GM18867 (cell line): ENCODE measurements at regions not wholly inside any gene's neighbourhood (a gene's known extent, or its start where the extent isn't known, plus 50 kb on each side); places are given as distances from the start of the nearest gene placed in this dataset.

ENCODE experiments used
- ATAC-seq: cut with Tn5 transposase; IDR thresholded peaks from one replicate; pipeline ENCODE4 v1.9.1; 2021; ENCODE audit warnings: mild to moderate bottlenecking, moderate library complexity; ENCODE audit not compliant: unreplicated experiment

- ATAC-seq, result no peak
These were observed 50.7 kb upstream of the ACOT11 start for GRCh38 chr1:54497338-54497737.

- ATAC-seq, result no peak
These were observed 52.1 kb upstream of the ACOT11 start for GRCh38 chr1:54495954-54496353.

- ATAC-seq, result no peak
These were observed 54.4 kb upstream of the ACOT11 start for GRCh38 chr1:54493608-54494007.

GRCh38 chr1:54490361-54491248 lies 57.4 kb upstream of the ACOT11 start:
- no peak for ATAC-seq

GRCh38 chr1:54489627-54490250 lies 58.3 kb upstream of the ACOT11 start:
- no peak for ATAC-seq

GRCh38 chr1:54488779-54489626 lies 59.0 kb upstream of the ACOT11 start:
- peak; percentile 67 for ATAC-seq

- ATAC-seq, result peak; percentile 52
These were observed 59.8 kb upstream of the ACOT11 start for GRCh38 chr1:54488065-54488750.

GRCh38 chr1:54487571-54488050 lies 60.4 kb upstream of the ACOT11 start:
- ATAC-seq, result no peak

GRCh38 chr1:54486907-54487306 lies 61.1 kb upstream of the ACOT11 start:
- no peak for ATAC-seq

- ATAC-seq, result no peak
These were observed 62.6 kb upstream of the ACOT11 start for GRCh38 chr1:54485416-54485815.

- no peak for ATAC-seq
These were observed 64.1 kb upstream of the ACOT11 start for GRCh38 chr1:54483875-54484437.

GRCh38 chr1:54481201-54481884 lies 66.7 kb upstream of the ACOT11 start:
- no peak for ATAC-seq

- no peak for ATAC-seq
These were observed 67.5 kb upstream of the ACOT11 start for GRCh38 chr1:54480525-54480848.

- ATAC-seq, result no peak
These were observed 68.0 kb upstream of the ACOT11 start for GRCh38 chr1:54479841-54480524.

GRCh38 chr1:54479251-54479650 lies 68.8 kb upstream of the ACOT11 start:
- no peak for ATAC-seq

- ATAC-seq, result no peak
These were observed 70.9 kb upstream of the ACOT11 start for GRCh38 chr1:54477153-54477561.

- no peak for ATAC-seq
These were observed 70.4 kb upstream of the SSBP3 start for GRCh38 chr1:54476530-54477109.

- ATAC-seq, result no peak
These were observed 69.8 kb upstream of the SSBP3 start for GRCh38 chr1:54475946-54476516.
